ENCODE measurements at regions not wholly inside any gene's neighbourhood (a gene's known extent, or its start where the extent isn't known, plus 50 kb on each side); places are given as distances from the start of the nearest gene placed in this dataset.
"Not testable (repeated sequence)": the region's sequence is repeated elsewhere in the genome, so short reads cannot be mapped to it uniquely, and the experiment has no call there.

GRCh38 chr6:58007334-58008000 lies 690.0 kb downstream of the PRIM2 start:
- not testable (repeated sequence) for TF ChIP-seq SP1 (IDR thresholded peaks at IDR 0.05); LEF1 (IDR thresholded peaks at IDR 0.05; ENCODE audit: borderline replicate concordance); CTBP1 (IDR thresholded peaks at IDR 0.05; ENCODE audit: borderline replicate concordance); HDGF (IDR thresholded peaks at IDR 0.05; ENCODE audit: borderline replicate concordance); ZNF384 (IDR thresholded peaks at IDR 0.05)

Measured in HEK293T (cell line).